ENCODE measurements at regions not wholly inside any gene's neighbourhood (a gene's known extent, or its start where the extent isn't known, plus 50 kb on each side); places are given as distances from the start of the nearest gene placed in this dataset.

DNA sequence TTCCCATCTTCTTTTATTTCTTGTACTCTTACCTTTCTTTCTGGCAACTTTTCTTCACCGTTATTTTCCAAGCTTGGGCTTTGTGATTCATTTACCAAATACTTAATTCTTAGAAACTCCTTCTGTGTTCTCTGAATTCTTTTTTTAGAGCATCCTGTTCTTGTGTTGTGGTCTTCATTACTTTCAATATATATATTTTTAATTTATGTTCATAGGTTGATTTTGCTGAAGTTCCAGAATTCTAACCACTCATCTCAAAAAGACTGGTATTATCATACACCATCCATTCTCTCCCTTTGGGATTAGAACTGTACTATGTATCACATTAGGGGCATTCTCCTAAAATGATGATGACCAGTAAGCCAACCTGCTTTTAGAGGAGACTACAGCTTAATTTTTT is 362.3 kb upstream of the CBLB start:
- Histone ChIP-seq H3K27ac (no peak overlapping the region), H3K4me1 (no peaks in the 10 kb centered on the region), H3K27me3 (no peaks in the 10 kb centered on the region), H3K9me3 (no peaks in the 10 kb centered on the region), H3K4me3 (no peak overlapping the region), H3K36me3 (no peaks in the 10 kb centered on the region)
- no peak for TF ChIP-seq POLR2A (IDR thresholded peaks at IDR 0.05)
- TF ChIP-seq, protein P1, sequence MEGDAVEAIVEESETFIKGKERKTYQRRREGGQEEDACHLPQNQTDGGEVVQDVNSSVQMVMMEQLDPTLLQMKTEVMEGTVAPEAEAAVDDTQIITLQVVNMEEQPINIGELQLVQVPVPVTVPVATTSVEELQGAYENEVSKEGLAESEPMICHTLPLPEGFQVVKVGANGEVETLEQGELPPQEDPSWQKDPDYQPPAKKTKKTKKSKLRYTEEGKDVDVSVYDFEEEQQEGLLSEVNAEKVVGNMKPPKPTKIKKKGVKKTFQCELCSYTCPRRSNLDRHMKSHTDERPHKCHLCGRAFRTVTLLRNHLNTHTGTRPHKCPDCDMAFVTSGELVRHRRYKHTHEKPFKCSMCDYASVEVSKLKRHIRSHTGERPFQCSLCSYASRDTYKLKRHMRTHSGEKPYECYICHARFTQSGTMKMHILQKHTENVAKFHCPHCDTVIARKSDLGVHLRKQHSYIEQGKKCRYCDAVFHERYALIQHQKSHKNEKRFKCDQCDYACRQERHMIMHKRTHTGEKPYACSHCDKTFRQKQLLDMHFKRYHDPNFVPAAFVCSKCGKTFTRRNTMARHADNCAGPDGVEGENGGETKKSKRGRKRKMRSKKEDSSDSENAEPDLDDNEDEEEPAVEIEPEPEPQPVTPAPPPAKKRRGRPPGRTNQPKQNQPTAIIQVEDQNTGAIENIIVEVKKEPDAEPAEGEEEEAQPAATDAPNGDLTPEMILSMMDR (IDR thresholded peaks at IDR 0.05): no peak
- no peak for DNase-seq

DNA sequence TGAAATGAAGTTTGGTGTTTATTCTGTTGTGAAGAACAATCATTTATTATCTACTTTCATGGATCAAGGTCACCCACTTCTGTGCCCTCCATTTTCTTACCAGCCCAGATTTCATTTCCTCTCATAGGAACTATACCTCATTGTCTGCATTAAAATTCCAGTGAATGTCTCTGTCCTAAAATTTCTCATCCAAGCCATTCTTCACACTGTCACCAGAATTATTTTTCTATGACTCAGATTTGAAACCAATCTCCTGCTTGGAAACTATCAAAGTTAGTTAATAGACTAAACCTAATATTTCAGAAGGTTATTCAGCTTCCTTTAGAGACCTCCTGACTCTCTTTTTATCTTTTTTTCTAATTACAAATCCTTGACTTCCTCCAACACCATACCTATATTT is 364.1 kb upstream of the CBLB start:
- no peak overlapping the region for H3K4me3 ChIP-seq
- no peaks in the 10 kb centered on the region for H3K4me1 ChIP-seq
- no peaks in the 10 kb centered on the region for H3K36me3 ChIP-seq
- H3K27me3 ChIP-seq: no peaks in the 10 kb centered on the region
- TF ChIP-seq, protein P1 (IDR thresholded peaks at IDR 0.05): no peak
- TF ChIP-seq POLR2A (IDR thresholded peaks at IDR 0.05): no peak
- no peaks in the 10 kb centered on the region for H3K9me3 ChIP-seq
- H3K27ac ChIP-seq: no peak overlapping the region
- DNase-seq: no peak

DNA sequence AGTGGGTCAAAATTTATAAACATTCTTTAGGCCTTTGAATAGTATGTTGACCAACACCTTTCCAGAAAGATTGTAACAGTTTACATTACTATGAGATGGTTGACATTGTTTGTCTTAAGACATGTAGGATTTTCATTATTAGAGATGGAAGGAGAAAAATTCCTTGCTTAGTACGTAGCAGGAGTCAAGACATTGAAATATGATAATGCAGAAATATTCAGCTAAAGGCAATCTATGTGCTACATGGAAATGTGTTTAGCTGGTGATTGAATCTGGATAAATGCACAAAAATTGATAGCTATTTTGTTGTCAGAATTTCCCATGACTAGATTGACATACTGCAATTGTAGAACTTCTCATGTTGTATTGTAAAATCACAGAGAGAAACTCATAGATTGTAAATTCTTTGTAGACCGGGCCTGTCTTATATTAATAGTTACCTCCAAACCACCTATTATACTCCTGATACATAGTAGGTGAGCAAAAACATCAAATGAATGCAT is 370.4 kb upstream of the CBLB start:
- H3K36me3 ChIP-seq: no peaks in the 10 kb centered on the region
- H3K4me3 ChIP-seq: no peak overlapping the region
- H3K9me3 ChIP-seq: no peaks in the 10 kb centered on the region
- no peak for DNase-seq
- no peaks in the 10 kb centered on the region for H3K4me1 ChIP-seq
- no peak overlapping the region for H3K27ac ChIP-seq
- no peaks in the 10 kb centered on the region for H3K27me3 ChIP-seq
- TF ChIP-seq POLR2A (IDR thresholded peaks at IDR 0.05): no peak
- TF ChIP-seq, protein P1 (IDR thresholded peaks at IDR 0.05): no peak

DNA sequence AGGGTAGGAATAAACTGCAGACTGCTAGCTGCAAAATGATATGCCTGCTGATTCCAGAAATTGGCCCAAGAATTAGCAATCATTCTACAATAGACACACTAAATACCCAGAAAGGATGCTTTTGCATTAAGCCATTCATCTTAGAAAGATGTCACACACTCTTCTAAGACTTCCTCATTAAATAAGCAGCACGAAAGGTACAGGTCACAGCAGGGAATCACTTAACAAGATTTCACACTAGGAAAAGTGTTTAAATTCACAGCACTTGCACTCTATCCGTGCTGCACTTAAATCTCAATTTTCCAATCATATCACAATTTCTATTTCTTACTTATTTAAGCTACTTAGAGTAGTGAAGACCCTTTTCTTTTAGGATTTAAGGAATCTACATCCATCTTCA is 372.8 kb upstream of the CBLB start:
- Histone ChIP-seq H3K4me1 (no peaks in the 10 kb centered on the region), H3K27me3 (no peaks in the 10 kb centered on the region), H3K27ac (no peak overlapping the region), H3K9me3 (no peaks in the 10 kb centered on the region), H3K4me3 (no peak overlapping the region), H3K36me3 (no peaks in the 10 kb centered on the region)
- TF ChIP-seq, protein P1 (IDR thresholded peaks at IDR 0.05): no peak
- no peak for TF ChIP-seq POLR2A (IDR thresholded peaks at IDR 0.05)
- no peak for DNase-seq

DNA sequence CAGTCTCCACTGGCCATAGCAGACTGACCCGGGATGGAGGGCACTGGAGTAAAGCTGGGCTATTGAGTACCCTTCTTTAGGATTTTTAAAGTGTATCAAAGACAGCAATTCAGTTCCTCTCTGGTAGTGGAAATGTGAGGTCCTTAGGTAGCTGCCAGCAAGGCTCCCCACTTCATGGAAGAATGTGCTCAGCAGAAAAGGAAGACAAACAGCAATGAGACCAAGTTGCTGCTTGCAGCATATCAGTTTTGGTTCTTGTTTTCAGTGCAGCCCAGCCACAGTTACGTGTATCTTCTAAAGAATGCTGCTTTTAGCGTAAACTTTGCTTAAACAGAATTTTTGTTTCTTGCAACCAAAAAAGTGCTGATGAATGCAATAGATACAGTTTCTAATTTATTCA is 374.0 kb upstream of the CBLB start:
- H3K9me3 ChIP-seq: no peaks in the 10 kb centered on the region
- no peak overlapping the region for H3K27ac ChIP-seq
- H3K4me1 ChIP-seq: no peaks in the 10 kb centered on the region
- H3K27me3 ChIP-seq: no peaks in the 10 kb centered on the region
- no peak for TF ChIP-seq POLR2A (IDR thresholded peaks at IDR 0.05)
- TF ChIP-seq, protein P1 (IDR thresholded peaks at IDR 0.05): no peak
- no peak overlapping the region for H3K4me3 ChIP-seq
- H3K36me3 ChIP-seq: no peaks in the 10 kb centered on the region
- DNase-seq: no peak

DNA sequence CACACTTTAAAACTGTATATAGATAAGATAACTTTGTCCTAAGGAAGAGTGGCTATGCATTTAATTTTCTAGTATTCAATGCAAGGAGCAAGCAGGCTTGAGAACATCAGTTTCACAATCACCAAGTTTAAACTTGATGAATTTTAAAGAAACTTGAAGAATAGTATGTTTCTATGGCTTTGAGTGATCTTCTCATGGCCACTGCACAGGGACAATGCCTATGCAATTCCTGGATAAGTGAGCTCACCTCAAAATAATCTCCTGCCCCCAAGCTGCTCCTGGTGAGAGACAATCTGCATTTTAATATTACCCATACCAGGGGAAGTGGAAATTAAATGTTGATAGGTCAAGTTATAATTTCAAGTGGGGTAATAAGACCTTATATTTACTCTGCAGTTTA is 376.6 kb upstream of the CBLB start:
- DNase-seq: no peak
- TF ChIP-seq POLR2A (IDR thresholded peaks at IDR 0.05): no peak
- TF ChIP-seq, protein P1 (IDR thresholded peaks at IDR 0.05): no peak
- H3K9me3 ChIP-seq: no peaks in the 10 kb centered on the region
- no peaks in the 10 kb centered on the region for H3K4me1 ChIP-seq
- H3K4me3 ChIP-seq: no peak overlapping the region
- H3K27ac ChIP-seq: no peak overlapping the region
- no peaks in the 10 kb centered on the region for H3K27me3 ChIP-seq
- H3K36me3 ChIP-seq: no peaks in the 10 kb centered on the region

Data from Peyer's patch (tissue), 4 donors.